ENCODE measurements at regions not wholly inside any gene's neighbourhood (a gene's known extent, or its start where the extent isn't known, plus 50 kb on each side); places are given as distances from the start of the nearest gene placed in this dataset.

DNA sequence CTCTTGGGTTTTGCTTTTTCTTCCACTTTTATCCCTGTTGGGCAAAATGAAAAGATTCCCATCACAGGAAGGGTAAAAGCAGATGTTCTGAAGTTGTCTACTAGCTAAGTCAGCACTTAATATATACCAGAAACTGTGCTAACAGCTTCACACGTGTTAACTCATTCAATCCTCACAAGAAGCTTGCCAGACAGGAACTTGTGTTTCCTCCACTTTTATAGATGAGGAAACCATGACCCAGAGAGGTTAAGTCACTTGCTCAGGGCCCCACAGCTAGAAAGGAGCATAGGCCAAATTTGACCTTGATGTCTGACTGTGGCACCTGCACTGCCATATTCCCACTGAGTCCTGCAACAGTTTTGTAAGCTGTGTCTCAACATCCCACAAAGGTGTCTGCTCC lies 76.8 kb upstream of the EPC2 start:
- no peak overlapping the region for H3K4me3 ChIP-seq (ENCODE audit: low read depth, low read length)
- TF ChIP-seq, protein P1, sequence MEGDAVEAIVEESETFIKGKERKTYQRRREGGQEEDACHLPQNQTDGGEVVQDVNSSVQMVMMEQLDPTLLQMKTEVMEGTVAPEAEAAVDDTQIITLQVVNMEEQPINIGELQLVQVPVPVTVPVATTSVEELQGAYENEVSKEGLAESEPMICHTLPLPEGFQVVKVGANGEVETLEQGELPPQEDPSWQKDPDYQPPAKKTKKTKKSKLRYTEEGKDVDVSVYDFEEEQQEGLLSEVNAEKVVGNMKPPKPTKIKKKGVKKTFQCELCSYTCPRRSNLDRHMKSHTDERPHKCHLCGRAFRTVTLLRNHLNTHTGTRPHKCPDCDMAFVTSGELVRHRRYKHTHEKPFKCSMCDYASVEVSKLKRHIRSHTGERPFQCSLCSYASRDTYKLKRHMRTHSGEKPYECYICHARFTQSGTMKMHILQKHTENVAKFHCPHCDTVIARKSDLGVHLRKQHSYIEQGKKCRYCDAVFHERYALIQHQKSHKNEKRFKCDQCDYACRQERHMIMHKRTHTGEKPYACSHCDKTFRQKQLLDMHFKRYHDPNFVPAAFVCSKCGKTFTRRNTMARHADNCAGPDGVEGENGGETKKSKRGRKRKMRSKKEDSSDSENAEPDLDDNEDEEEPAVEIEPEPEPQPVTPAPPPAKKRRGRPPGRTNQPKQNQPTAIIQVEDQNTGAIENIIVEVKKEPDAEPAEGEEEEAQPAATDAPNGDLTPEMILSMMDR (IDR thresholded peaks at IDR 0.05; ENCODE audit: insufficient read depth, low read length) = no peak
- DNase-seq (ENCODE audit: low read depth) = no peak

DNA sequence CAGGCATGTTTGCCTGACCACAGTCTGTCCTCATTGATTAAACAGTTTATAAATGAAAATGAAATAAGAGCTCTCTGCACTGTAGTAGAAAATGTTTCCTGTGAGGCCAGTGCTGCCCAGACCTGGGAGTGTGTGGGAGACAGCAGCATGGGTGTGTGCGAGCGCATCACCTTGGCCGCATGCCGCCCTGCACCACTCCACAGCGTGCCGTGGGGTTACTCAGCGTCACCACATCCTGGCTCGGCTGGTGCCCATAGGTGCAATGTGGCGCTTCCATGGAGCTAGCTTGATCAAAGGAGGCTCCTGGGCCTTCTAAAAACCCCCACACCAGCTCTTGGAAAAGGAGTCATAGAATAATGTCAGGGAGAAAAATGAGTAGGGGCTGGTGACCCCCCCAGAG lies 76.0 kb upstream of the EPC2 start:
- TF ChIP-seq, protein P1 (IDR thresholded peaks at IDR 0.05; ENCODE audit: insufficient read depth, low read length) = no peak
- no peak overlapping the region for H3K4me3 ChIP-seq (ENCODE audit: low read depth, low read length)
- no peak for DNase-seq (ENCODE audit: low read depth)

- TF ChIP-seq, protein P1 (IDR thresholded peaks at IDR 0.05; ENCODE audit: insufficient read depth, low read length) = no peak
- H3K4me3 ChIP-seq (ENCODE audit: low read depth, low read length) = no peak overlapping the region
- DNase-seq (ENCODE audit: low read depth) = no peak
Observed at GRCh38 chr2:148569221-148569620, 75.3 kb upstream of the EPC2 start.

GRCh38 chr2:148570989-148571388 lies 73.6 kb upstream of the EPC2 start:
- no peak for DNase-seq (ENCODE audit: low read depth)
- H3K4me3 ChIP-seq (ENCODE audit: low read depth, low read length) = no peak overlapping the region
- TF ChIP-seq, protein P1 (IDR thresholded peaks at IDR 0.05; ENCODE audit: insufficient read depth, low read length) = no peak

GRCh38 chr2:148577845-148578492 lies 66.6 kb upstream of the EPC2 start:
- TF ChIP-seq, protein P1 (IDR thresholded peaks at IDR 0.05; ENCODE audit: insufficient read depth, low read length) = no peak
- no peak for DNase-seq (ENCODE audit: low read depth)

DNA sequence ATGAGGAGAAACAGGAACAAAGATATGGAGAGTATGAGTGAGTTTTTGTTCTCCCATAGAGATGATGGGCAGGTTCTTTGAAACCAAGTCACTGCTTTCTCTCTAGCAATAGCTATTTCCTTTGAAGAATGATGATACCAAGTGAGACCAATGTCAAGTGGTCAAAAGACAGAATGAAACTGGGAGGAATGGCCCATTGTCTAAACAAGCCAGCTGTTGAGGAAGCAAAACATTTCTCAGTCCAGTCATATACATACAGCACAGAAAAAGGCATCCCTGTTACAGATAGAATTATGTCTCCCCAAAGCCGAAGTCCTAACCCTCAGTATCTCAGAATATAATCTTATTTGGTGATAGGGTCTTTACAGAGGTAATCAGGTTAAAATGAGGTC lies 66.1 kb upstream of the EPC2 start:
- no peak overlapping the region for H3K4me3 ChIP-seq (ENCODE audit: low read depth, low read length)
- no peak for DNase-seq (ENCODE audit: low read depth)
- TF ChIP-seq, protein P1 (IDR thresholded peaks at IDR 0.05; ENCODE audit: insufficient read depth, low read length) = no peak

More at GRCh38 chr2:148577845-148578492, 66.6 kb upstream of the EPC2 start:
- H3K4me3 ChIP-seq (ENCODE audit: low read depth, low read length) = no peak overlapping the region

Measured in fibroblast of the aortic adventitia (primary cell).